Hematopoietic multipotent progenitor cell treated with erythropoietin and hydrocortisone succinate and interleukin-3 and kit ligand, for 17 days (in vitro differentiated cells): ENCODE measurements at regions not wholly inside any gene's neighbourhood (a gene's known extent, or its start where the extent isn't known, plus 50 kb on each side); places are given as distances from the start of the nearest gene placed in this dataset.

Experiments
- DNase-seq: peaks from one replicate; pipeline ENCODE4 v3.0.0-alpha.2; 2015; ENCODE audit warnings: low spot score

DNA sequence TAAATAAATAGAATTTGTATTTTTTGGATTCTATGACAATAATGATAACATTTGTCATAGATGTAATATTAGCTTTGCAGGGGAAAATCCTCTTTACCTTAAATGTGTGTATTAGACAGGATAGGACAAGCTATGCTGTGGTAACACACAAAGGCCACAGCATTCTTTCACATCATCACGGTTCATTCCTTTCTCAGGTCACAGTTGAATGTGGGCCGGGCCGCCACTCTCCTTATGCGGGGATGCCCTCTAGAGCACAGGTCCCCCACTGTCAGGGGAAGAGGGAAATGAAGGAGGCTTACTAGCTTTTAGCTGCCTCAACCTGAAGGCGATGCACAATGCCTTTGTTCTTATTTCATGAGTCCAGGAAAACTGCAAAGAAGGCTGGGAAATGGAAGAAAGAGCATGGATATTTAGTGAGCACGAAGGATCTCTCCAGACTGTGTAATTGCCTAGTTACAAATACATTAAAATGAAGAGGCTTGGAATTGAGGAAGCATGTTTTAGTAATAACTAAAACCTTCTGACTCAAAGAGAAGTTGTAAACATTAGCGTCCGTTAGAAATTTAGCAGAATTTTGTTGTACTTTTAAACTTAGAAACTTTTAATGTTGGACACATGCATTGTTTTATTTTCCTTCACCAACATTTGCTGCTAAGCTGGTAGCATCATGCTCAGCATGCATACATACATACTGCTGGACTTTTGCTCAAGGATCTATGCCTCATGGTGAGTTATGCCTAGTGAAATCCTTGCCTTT lies 248.9 kb upstream of the FOXQ1 start:
- no peak for DNase-seq

DNA sequence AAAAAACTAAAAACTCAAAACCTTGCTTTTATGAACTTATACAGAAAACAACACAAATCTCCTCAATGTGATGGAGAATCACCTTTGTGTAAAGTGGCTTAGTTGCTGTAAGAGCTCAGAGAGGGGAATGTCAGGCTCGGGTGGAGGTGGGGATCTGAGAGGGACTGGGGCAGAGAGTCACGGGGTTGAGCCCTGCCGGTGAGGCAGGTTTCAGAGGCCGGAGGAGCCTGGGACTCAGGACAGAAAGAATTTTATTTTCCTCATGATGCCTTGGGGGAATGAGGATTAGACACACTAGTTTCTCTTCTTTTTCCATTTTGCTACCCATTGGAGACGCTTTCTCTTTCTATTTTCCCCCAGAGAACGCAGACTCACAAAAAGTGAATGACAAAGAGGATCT lies 252.3 kb upstream of the FOXQ1 start:
- DNase-seq, result no peak

DNA sequence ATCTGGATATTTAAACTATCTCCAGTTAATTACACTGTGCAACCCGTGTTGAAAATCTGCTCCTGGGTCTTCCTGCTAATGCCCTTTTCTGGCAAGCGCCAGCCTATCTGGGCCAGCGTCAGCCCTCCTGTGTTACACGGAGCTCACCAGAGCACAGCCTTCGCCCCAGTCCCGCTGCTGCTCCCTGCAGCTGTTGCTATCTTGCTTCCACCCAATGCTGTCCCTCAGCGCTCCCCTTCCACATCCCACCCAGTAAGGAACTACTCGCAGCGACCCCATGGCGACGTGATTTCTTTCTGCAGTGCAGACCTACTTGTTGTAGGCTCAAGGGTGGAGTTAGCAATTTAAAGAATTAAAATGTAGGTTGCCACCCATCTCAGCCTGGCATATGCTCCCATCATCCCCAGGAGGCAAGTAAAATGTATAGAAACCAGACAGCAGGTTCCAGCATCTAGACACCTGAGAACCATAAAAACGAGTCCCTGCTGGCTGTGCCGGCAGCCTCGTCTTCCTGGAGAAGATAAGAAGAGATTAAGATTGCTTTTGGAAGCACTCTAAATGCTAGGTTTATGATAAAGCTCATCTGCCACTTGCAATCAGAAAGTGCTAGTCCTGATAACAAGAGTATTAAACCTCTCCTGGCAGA lies 254.3 kb upstream of the FOXQ1 start:
- no peak for DNase-seq

DNA sequence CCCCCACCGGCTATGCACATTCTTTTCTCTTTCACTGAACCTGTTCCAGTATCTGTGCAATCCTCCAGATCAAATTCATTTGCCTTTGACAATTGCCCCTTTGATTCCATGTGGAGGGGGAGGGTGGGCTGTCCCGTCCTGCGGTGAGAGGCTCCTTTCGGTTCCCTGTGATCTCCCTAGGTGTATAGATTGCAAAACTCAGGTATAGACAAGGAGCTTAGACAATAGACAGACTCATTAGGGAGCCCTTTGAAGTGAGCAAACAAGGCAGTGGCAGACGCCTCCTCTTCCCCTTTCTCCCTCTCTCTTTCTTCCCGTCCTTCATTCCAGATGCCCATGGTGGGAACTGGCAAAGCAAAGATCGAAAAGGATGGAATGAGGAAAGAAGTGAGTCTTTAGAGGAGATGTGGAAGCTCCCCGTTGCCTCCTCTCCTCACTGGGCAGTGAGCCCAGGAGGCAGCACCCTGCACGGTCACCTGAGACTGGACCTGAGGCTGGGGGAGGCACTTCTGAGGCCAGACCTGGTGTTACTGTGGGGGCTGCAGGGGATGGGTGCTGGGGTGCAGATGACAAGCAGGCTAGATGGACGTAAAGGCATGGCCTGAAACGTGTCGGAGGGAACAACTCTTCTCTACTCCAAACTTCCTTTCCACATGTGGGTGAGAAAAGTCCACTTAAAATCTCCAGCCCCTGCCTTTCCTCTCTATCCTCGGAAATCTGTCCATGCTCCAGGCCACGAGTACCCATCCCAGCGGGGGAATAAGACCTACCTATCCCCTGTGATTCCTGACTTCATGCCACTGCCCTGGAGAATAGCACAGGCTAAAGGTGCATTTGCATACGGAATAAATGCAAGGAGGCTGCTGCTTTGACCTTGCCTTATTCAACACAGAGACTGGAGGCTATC lies 256.6 kb upstream of the FOXQ1 start:
- no peak for DNase-seq

- DNase-seq, result no peak
These were observed 257.3 kb upstream of the FOXQ1 start for GRCh38 chr6:1054653-1055014.

- peak; percentile 5 for DNase-seq
These were observed 258.3 kb upstream of the FOXQ1 start for GRCh38 chr6:1053586-1053985.

DNA sequence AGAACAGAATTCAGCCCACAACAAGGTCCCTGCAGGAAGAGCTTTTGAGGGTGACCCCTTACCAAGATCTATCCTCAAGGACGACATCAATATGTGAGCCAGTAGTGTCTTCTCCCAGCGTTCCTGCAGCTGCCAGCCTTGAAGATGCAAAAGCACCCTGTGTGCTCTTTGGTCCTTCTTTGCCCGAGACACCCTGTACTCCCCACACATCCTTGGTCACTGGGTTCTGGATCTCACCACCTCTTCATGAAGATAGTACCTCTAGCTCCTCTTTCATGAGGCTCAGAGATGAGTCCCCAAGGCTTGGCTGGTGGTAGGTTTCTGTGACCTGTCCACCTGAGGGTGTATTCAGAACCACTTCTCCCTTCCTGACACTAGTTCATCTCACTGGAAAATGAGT lies 259.6 kb upstream of the FOXQ1 start:
- no peak for DNase-seq

- DNase-seq, result no peak
These were observed 262.0 kb upstream of the FOXQ1 start for GRCh38 chr6:1049900-1050299.

GRCh38 chr6:1049170-1049569 lies 262.7 kb upstream of the FOXQ1 start:
- DNase-seq, result no peak

DNA sequence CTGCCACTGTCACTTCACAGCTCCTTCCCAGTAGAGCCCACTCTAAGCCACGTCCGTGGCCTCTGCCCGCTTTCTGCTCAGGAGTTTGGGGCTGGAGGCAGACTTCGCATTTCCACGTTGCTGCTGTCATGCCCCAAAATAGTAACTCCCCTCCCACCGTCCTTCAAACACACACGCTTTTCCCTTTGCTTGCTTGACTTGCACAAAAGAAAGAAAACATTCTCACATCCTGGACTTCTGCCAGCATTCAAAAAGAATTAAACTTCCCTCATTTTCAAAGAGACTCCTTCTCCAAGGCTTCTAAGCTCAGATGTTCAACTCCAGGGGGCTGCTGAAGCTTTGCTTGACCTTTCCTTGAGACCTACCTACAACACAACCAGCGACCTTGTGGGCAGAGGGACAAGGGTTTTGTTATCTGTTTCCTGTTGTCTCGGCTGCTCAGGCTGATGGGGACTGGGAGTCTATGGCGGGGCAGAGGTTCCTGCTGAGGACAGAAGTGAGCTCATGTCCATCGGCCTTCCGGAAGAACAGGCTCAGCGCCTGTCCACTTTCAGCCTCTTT lies 263.8 kb upstream of the FOXQ1 start:
- DNase-seq, result no peak

- DNase-seq, result no peak
These were observed 266.7 kb upstream of the FOXQ1 start for GRCh38 chr6:1045239-1045638.

DNA sequence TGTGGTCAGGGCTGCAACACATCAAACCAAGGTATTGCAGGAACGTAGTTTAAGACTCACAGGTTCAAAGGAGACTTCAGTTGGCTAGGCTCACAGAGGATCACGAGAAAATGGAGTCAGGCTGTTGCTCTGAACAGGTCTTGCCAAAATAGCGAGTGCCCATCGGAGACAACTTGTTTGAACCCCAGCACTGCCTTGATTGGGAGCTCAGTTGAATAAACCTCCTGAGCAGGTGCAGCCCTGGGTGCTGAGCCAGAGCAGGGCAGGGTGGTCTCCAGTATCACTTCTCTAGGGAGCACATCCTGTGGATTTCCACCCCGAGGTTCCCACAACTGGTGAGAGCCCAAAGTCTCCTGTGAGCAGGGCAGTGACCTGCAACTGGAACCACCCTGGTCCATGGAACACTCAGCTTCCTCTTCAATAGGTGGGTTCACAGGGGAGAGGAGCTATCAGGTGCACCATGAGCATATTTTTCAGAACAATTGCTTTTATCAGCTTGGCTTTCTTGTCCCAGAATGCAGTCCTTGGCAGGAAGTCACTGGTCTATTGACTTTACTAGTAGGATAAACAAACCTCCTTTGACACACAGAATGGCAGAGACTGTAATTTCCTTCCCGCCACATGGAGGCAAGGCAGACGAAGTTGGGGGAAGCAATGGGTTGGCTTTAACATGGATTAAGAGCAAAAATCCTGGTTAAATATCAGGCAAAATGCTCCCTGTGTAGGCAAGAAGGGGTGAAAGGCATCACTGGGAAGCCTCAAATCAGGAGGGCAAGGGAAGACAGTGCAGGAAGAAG lies 267.7 kb upstream of the FOXQ1 start:
- no peak for DNase-seq

GRCh38 chr6:1043458-1043836 lies 268.5 kb upstream of the FOXQ1 start:
- no peak for DNase-seq

GRCh38 chr6:1042583-1043457 lies 269.1 kb upstream of the FOXQ1 start:
- DNase-seq, result no peak

GRCh38 chr6:1040393-1040792 lies 271.5 kb upstream of the FOXQ1 start:
- no peak for DNase-seq

GRCh38 chr6:1039746-1040145 lies 272.2 kb upstream of the FOXQ1 start:
- DNase-seq, result no peak

DNA sequence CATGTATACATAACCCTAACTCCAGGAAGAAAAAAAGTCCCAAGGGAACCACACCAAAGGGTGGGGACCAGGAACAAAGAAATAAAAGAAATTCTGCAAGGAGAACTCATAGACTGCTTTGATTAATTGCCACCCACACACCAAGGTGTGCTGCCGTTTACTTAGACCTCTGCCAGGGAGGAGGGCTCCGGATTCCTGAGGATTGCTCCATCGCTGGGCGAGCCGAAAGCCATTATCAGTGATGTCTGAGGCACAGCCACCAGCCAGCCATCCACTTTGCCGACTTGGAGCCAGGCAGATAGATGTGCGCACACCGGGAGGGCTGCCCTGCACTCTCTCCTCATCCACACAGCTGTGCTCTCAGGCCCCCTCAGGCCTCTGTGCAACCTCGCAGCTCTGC lies 272.7 kb upstream of the FOXQ1 start:
- DNase-seq, result no peak

DNA sequence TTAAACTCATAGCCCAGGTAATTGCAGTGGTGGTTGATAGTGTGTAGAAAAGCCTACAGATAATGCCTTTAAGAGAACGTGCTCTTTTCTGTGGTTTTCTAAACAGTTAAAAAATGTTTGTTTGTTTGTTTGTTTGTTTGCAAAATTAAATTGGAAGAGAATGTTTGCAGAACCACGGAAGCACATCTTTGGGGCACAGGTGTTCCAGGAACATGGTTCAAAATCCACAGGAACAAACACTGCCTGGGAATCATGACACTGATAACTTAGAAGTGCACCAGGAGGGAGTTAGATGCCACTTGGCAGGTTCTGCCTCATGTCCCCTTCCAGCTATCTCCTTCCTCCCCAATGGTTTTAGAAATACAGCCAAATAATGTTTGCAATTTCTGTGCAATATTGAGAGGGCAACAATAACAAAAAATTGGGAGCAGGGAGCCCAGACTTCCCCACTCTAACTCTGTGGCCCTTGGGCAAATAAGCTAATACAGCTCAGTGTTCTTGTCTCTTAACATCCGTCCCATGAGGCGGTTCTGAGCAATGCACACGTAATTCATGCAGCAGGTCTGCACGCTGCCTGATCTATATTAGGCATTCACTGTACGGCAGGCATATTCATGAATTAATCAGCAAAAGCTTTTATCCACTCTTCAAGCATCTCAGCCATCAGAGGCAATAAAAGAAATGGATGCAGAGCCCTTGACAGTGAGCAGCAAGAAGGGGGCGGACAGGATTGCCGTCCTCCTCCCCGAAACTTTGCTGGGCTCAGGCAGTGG lies 274.3 kb upstream of the FOXQ1 start:
- DNase-seq, result no peak

DNA sequence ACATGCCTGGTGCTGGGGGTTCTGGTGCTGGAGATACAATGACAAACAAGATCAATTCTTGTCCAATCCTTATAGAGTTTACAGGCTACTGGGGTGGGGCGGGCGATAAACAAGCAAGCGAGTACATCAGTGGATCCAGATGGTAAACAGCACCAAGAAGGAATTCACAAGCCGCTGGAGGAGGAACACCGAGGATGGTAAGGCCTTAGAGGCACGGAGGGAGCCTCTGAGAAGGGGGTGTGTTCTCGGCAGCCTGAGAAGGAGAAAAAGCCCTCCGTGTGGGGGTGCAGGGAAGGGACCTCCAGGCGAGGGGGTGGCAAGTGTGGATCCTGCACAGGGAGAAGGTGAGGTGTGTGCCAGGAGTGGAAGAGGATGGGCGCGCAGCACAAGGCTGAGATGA lies 276.5 kb upstream of the FOXQ1 start:
- no peak for DNase-seq

DNA sequence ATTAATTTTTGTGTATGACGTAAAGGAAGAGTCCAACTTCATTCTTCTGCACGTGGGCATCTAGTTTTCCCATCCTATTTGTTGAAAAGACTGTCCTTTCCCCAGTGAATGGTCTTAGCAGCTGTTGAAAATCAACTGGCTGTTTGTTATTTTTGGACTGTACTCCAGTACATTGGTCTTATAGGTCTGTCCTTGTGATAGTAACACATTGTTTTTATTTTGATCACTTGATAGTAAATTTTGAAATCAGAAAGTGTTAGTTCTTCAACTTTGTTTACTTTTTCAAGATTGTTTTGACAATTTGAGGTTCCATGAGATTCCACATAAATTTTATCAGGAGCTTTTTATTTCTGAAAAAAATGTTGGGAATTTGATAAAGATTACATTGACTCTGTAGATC lies 280.2 kb upstream of the FOXQ1 start:
- DNase-seq, result no peak
